ENCODE measurements at regions not wholly inside any gene's neighbourhood (a gene's known extent, or its start where the extent isn't known, plus 50 kb on each side); places are given as distances from the start of the nearest gene placed in this dataset.

DNA sequence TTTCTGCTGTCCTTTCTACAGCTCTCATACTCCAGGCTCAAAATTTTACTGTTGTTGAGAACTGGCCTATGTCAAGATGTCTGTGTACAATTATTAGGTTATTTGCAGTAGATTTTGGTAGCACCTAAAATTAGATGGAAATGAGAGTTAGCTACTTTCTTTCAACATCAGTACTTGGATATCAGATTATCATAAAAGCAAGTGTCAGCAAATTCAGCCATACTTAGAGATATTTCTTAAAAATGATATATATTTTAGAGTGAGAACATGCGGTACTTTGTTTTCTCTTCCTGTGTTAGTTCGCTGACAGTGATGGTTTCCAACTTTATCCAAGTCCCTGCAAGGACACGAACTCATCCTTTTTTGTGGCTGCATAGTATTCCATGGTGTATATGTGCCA lies 351.8 kb upstream of the LRRC7 start:
- no peak overlapping the region for H3K27ac Mint-ChIP-seq
- no peaks in the 10 kb centered on the region for H3K36me3 Mint-ChIP-seq
- ATAC-seq (ENCODE audit: low read depth in 2 of 2), result no peak
- DNase-seq, result no peak
- peaks cover 0 to 7% (median 4%) of the 10 kb centered on the region in 7 donors for H3K9me3 Mint-ChIP-seq
- H3K4me3 Mint-ChIP-seq, result no peak overlapping the region
- H3K27me3 Mint-ChIP-seq, result no peaks in the 10 kb centered on the region
- H3K4me1 Mint-ChIP-seq, result no peaks in the 10 kb centered on the region

DNA sequence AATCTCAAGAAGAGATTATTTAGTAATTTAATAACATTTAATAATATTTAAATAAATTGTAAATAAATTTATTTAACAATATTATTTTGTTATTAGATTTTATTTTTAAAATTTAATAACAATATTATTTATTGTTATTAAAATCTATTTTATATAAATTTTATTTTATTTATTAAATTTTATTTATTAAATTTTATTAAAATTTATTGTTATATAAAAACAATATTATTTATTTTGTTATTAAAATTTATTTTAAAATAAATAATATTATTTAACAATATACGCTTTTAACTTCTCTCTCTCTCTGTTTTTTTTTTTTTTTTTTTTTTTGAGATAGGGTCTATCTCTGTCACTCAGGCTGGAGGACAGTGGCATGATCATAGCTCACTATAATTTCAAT lies 347.1 kb upstream of the LRRC7 start:
- no peaks in the 10 kb centered on the region for H3K27me3 Mint-ChIP-seq
- no peak overlapping the region for H3K27ac Mint-ChIP-seq
- no peaks in the 10 kb centered on the region for H3K4me1 Mint-ChIP-seq
- DNase-seq (no peak), ATAC-seq (ENCODE audit: low read depth in 2 of 2) (no peak)
- no peaks in the 10 kb centered on the region for H3K36me3 Mint-ChIP-seq
- H3K4me3 Mint-ChIP-seq, result no peak overlapping the region
- peaks cover 0 to 7% (median 0%) of the 10 kb centered on the region in 7 donors for H3K9me3 Mint-ChIP-seq

DNA sequence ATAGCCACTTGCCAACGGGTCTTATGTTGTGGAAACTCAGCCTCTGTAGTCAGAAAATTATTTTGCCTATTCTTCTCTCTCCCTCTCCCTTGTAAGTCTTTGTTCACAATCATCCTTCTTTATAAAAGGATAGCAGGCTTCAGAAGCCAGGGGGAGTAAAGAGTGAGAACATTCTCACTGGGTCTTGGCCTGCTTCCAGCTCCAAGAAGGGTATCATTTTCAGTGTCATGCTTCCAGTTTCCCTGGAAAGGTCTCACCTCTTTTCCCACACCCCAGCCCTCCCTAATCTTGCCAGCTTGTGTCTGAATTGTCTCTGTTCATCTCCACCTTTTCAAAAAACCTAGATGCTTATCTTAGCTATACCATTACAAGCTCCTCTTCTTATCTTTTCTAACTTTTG lies 346.2 kb upstream of the LRRC7 start:
- no peaks in the 10 kb centered on the region for H3K36me3 Mint-ChIP-seq
- peaks cover 0 to 2% (median 0%) of the 10 kb centered on the region in 7 donors for H3K9me3 Mint-ChIP-seq
- DNase-seq (no peak), ATAC-seq (ENCODE audit: low read depth in 2 of 2) (no peak)
- no peaks in the 10 kb centered on the region for H3K4me1 Mint-ChIP-seq
- H3K27ac Mint-ChIP-seq, result no peak overlapping the region
- H3K4me3 Mint-ChIP-seq, result no peak overlapping the region
- H3K27me3 Mint-ChIP-seq, result no peaks in the 10 kb centered on the region

DNA sequence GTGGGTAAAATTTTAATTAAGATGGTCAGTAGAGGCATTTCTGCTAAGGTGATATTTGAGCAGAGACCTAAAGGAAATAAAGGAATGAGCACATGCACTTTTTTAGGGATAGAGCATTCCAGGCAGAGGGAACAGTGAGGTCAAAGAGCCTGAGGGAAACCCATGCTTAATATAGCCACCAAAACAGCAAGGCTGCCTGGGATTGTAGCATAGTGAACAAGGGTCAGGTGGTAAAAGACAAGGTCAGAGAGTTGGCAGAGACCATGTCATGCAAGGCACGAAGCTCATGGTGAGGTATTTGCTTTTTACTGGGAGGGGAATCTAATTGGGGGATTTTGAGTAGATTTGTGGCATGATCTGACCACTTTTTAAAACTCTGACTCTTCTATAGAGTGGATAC lies 344.6 kb upstream of the LRRC7 start:
- Mint-ChIP-seq H3K4me3 (no peak overlapping the region), H3K27me3 (no peaks in the 10 kb centered on the region), H3K36me3 (no peaks in the 10 kb centered on the region), H3K4me1 (no peaks in the 10 kb centered on the region), H3K9me3 (peaks cover 0 to 2% (median 0%) of the 10 kb centered on the region in 7 donors), H3K27ac (no peak overlapping the region)
- no peak for ATAC-seq (ENCODE audit: low read depth in 2 of 2)
- DNase-seq, result no peak

DNA sequence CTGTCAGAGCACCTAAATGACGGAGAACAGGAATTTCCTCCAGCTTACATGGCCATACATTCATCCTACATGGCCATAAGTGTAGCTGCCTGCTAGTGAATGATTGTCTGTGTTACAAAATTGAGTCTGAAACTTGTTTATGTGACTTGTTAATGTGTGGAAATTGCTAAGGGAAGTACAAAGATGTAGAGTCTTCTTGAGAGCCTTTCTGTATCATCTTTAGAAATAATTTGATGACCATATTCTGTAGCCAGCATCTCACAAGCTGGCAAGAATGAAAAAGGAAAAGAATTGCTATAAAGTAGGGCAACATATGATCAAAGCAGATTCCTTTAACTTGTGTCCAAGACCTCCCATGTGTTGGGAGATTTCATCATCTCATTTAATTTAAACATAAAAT lies 339.2 kb upstream of the LRRC7 start:
- Mint-ChIP-seq H3K4me1 (no peaks in the 10 kb centered on the region), H3K4me3 (no peak overlapping the region), H3K36me3 (no peaks in the 10 kb centered on the region), H3K27me3 (no peaks in the 10 kb centered on the region), H3K27ac (no peak overlapping the region), H3K9me3 (no peaks in the 10 kb centered on the region)
- DNase-seq (no peak), ATAC-seq (ENCODE audit: low read depth in 2 of 2) (no peak)

DNA sequence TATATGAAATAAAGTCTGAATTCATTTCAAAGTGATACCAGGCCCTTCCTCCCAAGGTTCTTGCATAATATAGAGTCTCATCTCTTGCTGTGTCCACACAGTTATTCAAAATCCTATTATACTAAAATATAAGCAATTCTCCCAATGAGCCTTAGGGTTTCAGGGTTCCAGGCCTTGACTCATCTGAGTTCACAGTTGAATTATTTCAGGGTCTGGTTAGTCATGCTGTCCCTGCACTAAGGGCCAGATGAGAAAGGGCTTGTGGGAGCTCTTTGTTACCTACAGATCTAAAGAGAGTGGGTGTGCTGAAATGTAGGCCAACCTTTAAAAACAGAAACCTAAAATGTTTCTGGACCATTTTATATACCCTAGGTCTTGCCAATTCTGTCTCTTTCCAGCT lies 337.5 kb upstream of the LRRC7 start:
- H3K36me3 Mint-ChIP-seq, result no peaks in the 10 kb centered on the region
- H3K4me1 Mint-ChIP-seq, result no peaks in the 10 kb centered on the region
- H3K27me3 Mint-ChIP-seq, result no peaks in the 10 kb centered on the region
- no peak overlapping the region for H3K27ac Mint-ChIP-seq
- DNase-seq (no peak), ATAC-seq (ENCODE audit: low read depth in 2 of 2) (no peak)
- no peak overlapping the region for H3K4me3 Mint-ChIP-seq
- H3K9me3 Mint-ChIP-seq, result no peaks in the 10 kb centered on the region

DNA sequence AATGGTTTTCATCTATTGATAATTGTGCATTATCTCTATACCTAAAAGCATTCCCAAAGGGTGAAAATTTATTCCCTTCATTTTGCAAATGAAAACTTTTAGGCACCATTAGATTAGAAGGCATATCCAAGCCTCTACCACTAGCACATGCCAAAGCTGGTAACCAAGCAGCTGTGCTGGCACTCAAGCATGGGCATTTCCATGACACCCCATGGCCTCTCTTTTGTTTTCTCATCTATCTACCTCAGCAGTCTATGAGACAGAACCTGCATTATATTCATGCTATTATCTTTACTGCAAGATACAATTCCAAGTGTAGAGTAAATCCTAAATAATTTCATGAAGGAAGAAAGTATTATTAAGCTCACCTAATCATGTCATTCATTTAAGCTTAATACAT lies 334.3 kb upstream of the LRRC7 start:
- Mint-ChIP-seq H3K36me3 (no peaks in the 10 kb centered on the region), H3K9me3 (peaks cover 0 to 8% (median 0%) of the 10 kb centered on the region in 7 donors), H3K4me3 (no peak overlapping the region), H3K4me1 (no peaks in the 10 kb centered on the region), H3K27ac (no peak overlapping the region), H3K27me3 (no peaks in the 10 kb centered on the region)
- DNase-seq, result no peak
- ATAC-seq (ENCODE audit: low read depth in 2 of 2), result no peak

DNA sequence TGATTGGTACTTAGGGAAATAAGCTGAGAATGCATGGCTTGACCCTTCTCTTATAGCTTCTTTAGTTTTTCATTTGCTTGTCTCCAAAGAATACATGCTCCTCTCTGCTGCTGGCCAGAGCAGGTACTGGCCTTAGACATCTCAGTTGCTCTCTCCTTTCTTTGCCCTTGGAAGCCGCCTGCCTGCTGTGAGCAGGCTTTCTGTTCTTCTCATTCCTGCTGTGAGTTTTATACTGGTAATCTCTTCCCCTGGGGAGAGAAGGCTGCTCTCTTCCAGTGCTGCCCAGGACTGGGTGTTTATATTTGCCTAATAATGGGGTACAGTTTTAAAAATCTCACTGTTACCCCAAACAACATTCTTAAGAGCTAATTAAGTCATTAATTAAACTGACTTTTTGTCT lies 323.5 kb upstream of the LRRC7 start:
- Mint-ChIP-seq H3K36me3 (no peaks in the 10 kb centered on the region), H3K27ac (no peak overlapping the region), H3K27me3 (no peaks in the 10 kb centered on the region), H3K9me3 (peaks cover 0 to 6% (median 0%) of the 10 kb centered on the region in 7 donors), H3K4me1 (no peaks in the 10 kb centered on the region), H3K4me3 (peak overlapping the region in 1 of 8 donors; percentile 56)
- DNase-seq (no peak), ATAC-seq (ENCODE audit: low read depth in 2 of 2) (no peak)

DNA sequence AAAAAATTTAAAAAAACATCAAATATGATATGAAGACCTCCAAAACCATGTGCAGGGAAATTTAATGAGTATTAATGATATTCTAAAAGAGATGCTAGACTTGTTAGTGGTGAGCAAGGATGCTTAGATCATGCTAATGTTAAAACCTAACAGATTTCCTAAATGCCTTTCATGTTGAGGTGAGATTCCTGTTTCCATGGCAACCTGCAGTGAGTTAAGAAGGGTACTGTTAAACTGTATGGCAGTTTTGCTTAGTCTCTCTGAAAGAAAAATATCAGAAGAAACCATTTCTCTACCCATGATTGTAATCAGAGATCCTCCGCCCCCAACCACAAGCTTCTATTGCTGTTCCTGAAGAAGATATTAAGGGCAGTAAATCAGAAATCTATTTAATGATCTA lies 321.6 kb upstream of the LRRC7 start:
- Mint-ChIP-seq H3K4me1 (no peaks in the 10 kb centered on the region), H3K27ac (no peak overlapping the region)
- ATAC-seq (ENCODE audit: low read depth in 2 of 2), result no peak

DNA sequence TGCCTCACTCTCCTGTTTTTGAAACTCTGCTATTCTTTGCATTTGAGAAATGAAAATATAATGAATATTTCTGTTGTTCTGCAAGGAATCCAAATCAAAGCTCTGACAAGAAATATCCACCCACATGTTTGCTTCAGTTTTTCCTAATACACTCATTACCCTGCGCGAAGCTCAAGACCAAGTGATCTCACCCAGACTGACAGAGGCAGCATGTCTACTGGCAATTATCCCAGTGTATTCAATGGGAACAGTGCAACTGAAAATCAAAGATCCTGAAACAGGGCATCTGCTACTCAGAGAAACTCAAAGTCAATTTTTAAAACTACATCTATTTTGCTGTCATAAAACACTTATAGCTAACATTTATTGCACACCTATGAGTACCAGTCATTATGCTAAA lies 321.0 kb upstream of the LRRC7 start:
- DNase-seq, result no peak
- peaks cover 0 to 5% (median 1%) of the 10 kb centered on the region in 7 donors for H3K9me3 Mint-ChIP-seq
- no peak overlapping the region for H3K27ac Mint-ChIP-seq
- no peaks in the 10 kb centered on the region for H3K27me3 Mint-ChIP-seq
- no peak for ATAC-seq (ENCODE audit: low read depth in 2 of 2)
- no peaks in the 10 kb centered on the region for H3K4me1 Mint-ChIP-seq
- no peak overlapping the region for H3K4me3 Mint-ChIP-seq
- no peaks in the 10 kb centered on the region for H3K36me3 Mint-ChIP-seq

More for the DNA sequence above, 321.6 kb upstream of the LRRC7 start:
- peaks cover 0 to 5% (median 3%) of the 10 kb centered on the region in 7 donors for H3K9me3 Mint-ChIP-seq
- H3K27me3 Mint-ChIP-seq, result no peaks in the 10 kb centered on the region
- H3K36me3 Mint-ChIP-seq, result no peaks in the 10 kb centered on the region
- DNase-seq, result no peak
- no peak overlapping the region for H3K4me3 Mint-ChIP-seq

DNA sequence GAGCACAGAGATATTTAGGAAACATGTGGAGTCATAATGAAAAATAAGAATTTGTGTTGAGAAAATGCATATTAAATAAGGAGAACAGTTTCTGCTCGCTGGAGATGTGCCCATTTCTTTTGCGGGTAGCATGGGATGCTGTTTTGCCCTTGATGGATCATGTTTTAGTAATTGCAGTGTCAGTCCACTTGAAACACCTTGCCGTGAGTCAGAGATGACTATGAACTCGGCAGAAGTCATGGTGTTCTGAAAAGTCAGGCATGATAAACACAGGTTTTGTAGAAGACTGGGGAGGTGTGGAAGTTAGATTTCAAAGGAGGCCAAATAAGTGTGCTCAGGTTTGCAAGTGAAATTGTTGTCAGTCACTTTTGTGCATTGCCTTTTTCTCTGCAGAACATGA lies 315.0 kb upstream of the LRRC7 start:
- ATAC-seq (ENCODE audit: low read depth in 2 of 2), result no peak
- Mint-ChIP-seq H3K9me3 (peaks cover 0 to 8% (median 0%) of the 10 kb centered on the region in 7 donors), H3K4me3 (no peak overlapping the region), H3K27me3 (no peaks in the 10 kb centered on the region), H3K27ac (no peak overlapping the region), H3K36me3 (no peaks in the 10 kb centered on the region), H3K4me1 (no peaks in the 10 kb centered on the region)
- DNase-seq, result no peak

DNA sequence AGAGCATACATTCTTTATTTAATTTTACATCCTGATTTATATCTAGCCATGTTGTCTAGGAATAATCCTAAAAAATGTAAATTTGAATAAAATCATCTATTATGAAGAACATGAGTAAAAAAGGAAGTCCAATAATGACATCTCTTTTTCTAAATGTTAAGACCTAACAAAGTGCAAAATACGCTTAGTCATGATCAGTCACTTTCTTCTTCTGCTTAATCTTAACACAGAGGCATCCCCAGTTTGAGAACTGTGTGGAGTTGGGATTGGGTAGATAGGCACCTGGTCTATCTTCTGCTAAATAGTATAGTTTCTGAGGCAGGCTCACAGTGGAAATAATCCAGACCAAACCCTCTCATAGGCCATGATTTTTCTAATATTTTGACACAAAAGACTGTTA lies 311.7 kb upstream of the LRRC7 start:
- Mint-ChIP-seq H3K4me1 (no peaks in the 10 kb centered on the region), H3K27me3 (no peaks in the 10 kb centered on the region), H3K27ac (no peak overlapping the region), H3K9me3 (peaks cover 0 to 4% (median 0%) of the 10 kb centered on the region in 7 donors), H3K4me3 (no peak overlapping the region), H3K36me3 (no peaks in the 10 kb centered on the region)
- DNase-seq, result no peak
- ATAC-seq (ENCODE audit: low read depth in 2 of 2), result no peak

DNA sequence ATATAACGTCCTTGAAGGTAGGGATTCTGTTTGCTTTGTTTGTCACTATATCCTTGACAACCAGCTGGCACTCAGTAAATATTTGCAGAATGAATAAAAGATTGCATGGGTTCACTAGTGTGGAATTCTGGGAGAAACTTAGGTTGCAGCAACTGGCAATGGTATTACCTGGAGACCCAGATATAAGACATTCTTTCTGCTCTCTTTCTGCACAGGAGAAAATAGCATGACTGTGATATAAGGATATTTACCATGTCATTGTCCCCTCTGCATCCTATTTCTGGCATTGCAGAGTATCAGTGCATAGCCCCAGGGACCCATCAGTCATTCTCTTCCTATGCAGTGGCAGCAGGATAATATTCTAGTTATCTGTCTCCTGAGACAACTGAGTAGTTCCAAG lies 308.9 kb upstream of the LRRC7 start:
- no peak overlapping the region for H3K4me3 Mint-ChIP-seq
- H3K9me3 Mint-ChIP-seq, result peaks cover 0 to 7% (median 0%) of the 10 kb centered on the region in 7 donors
- no peaks in the 10 kb centered on the region for H3K4me1 Mint-ChIP-seq
- H3K27me3 Mint-ChIP-seq, result no peaks in the 10 kb centered on the region
- no peak for ATAC-seq (ENCODE audit: low read depth in 2 of 2)
- no peak overlapping the region for H3K27ac Mint-ChIP-seq
- H3K36me3 Mint-ChIP-seq, result no peaks in the 10 kb centered on the region
- DNase-seq, result no peak

DNA sequence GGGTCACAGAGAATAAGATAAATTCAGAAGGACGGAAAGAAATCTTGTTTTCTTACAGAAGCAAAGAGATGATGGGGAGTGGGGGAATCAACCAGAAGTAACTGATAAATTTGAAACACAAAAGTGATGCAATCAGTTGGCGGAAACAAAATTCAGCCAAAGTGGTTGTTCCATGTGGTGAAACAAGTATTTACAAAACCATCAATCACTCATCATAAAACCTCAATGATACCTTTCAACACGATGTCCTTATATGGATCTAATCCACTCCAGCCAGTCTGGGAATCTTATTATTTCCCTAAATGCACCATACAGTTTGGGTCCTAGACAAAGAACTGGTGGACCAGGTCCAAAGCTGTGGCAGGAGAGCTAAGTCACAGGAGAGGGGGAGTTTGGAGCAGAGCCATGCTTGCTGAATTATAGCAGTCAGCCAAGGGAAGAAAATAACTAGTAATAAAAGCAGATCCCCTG lies 303.8 kb upstream of the LRRC7 start:
- DNase-seq (no peak), ATAC-seq (ENCODE audit: low read depth in 2 of 2) (no peak)
- no peaks in the 10 kb centered on the region for H3K36me3 Mint-ChIP-seq
- no peaks in the 10 kb centered on the region for H3K4me1 Mint-ChIP-seq
- no peaks in the 10 kb centered on the region for H3K27me3 Mint-ChIP-seq
- H3K9me3 Mint-ChIP-seq, result peaks cover 0 to 9% (median 2%) of the 10 kb centered on the region in 7 donors
- no peak overlapping the region for H3K27ac Mint-ChIP-seq
- H3K4me3 Mint-ChIP-seq, result no peak overlapping the region

DNA sequence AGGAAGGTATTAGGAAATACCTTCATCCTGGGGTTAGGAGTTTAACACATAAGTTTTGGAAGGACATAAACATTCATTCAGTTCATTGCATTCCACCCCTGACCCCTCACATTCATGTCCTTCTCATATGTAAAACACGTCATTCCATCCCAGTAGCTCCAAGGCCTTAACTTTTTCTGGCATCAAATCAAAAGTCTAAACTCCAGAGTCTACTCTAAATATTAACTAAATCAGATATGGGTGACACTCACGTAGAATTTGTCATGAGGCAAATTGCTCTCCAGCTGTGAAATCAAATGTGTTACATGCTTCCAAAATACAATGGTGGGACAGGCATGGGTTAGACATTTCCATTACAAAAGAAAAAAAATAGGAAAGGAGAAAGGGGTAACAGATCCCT lies 298.2 kb upstream of the LRRC7 start:
- ATAC-seq (ENCODE audit: low read depth in 2 of 2), result no peak
- Mint-ChIP-seq H3K4me1 (no peaks in the 10 kb centered on the region), H3K9me3 (peaks cover 0 to 4% (median 3%) of the 10 kb centered on the region in 7 donors), H3K36me3 (no peaks in the 10 kb centered on the region), H3K27ac (no peak overlapping the region), H3K4me3 (no peak overlapping the region), H3K27me3 (no peaks in the 10 kb centered on the region)
- DNase-seq, result no peak

Measured in naive B cell (primary cell).